Neural progenitor cell (in vitro differentiated cells): ENCODE measurements at regions not wholly inside any gene's neighbourhood (a gene's known extent, or its start where the extent isn't known, plus 50 kb on each side); places are given as distances from the start of the nearest gene placed in this dataset.

Experiments
- DNase-seq: peaks from one replicate; pipeline ENCODE4 v3.0.0-alpha.2; 2016; ENCODE audit warnings: low spot score
- H2AFZ ChIP-seq: fragments of 200-600 bp; sonication (generic); replicated peaks from 2 replicates; pipeline ENCODE4 v1.6.1; 2016; ENCODE audit warnings: antibody characterized with exemption
- H3F3A ChIP-seq: fragments of 200-600 bp; sonication (generic); 2 replicates; pipeline ENCODE4 v1.6.1; 2016; ENCODE audit warnings: antibody characterized with exemption, low read depth
- H3K27ac ChIP-seq: fragments of 200-600 bp; sonication (generic); 2 replicates; pipeline ENCODE4 v1.5.1; 2016; ENCODE audit warnings: mild to moderate bottlenecking
- H3K27me3 ChIP-seq: fragments of 200-600 bp; sonication (generic); 2 replicates; pipeline ENCODE4 v1.6.1; 2016; ENCODE audit warnings: mild to moderate bottlenecking, moderate library complexity
- H3K36me3 ChIP-seq: fragments of 200-600 bp; sonication (generic); 2 replicates; pipeline ENCODE4 v1.5.1; 2016
- H3K4me1 ChIP-seq: fragments of 200-600 bp; sonication (generic); 2 replicates; pipeline ENCODE4 v1.6.1; 2016; ENCODE audit warnings: mixed run types
- H3K4me2 ChIP-seq: fragments of 200-600 bp; sonication (generic); 2 replicates; pipeline ENCODE4 v1.6.1; 2016
- H3K4me3 ChIP-seq: fragments of 200-600 bp; sonication (generic); 2 replicates; pipeline ENCODE4 v1.5.1; 2016
- H3K79me2 ChIP-seq: fragments of 200-600 bp; sonication (generic); 2 replicates; pipeline ENCODE4 v1.6.1; 2016; ENCODE audit warnings: low read depth
- H3K9ac ChIP-seq: fragments of 200-600 bp; sonication (generic); 2 replicates; pipeline ENCODE4 v1.6.1; 2016
- H3K9me3 ChIP-seq: fragments of 200-600 bp; sonication (generic); 2 replicates; pipeline ENCODE4 v1.5.1; 2016; ENCODE audit warnings: low read depth
- H4K20me1 ChIP-seq: fragments of 200-600 bp; sonication (generic); 2 replicates; pipeline ENCODE4 v1.6.1; 2016; ENCODE audit warnings: low read depth
- H3K27ac Mint-ChIP-seq: 3 replicates; pipeline ENCODE4 v1.8.0; 2021; ENCODE audit warnings: mixed read lengths
- H3K27me3 Mint-ChIP-seq: 2 replicates; pipeline ENCODE4 v1.8.0; 2022; ENCODE audit warnings: low read depth, mild to moderate bottlenecking, inconsistent platforms, moderate library complexity, mixed read lengths; ENCODE audit not compliant: insufficient read depth
- H3K36me3 Mint-ChIP-seq: 3 replicates; pipeline ENCODE4 v1.8.0; 2021; ENCODE audit warnings: mixed read lengths
- H3K4me1 Mint-ChIP-seq: 3 replicates; pipeline ENCODE4 v1.8.0; 2021; ENCODE audit warnings: mixed read lengths
- H3K4me3 Mint-ChIP-seq: 3 replicates; pipeline ENCODE4 v1.8.0; 2021; ENCODE audit warnings: mild to moderate bottlenecking, moderate library complexity, mixed read lengths
- H3K9me3 Mint-ChIP-seq: 3 replicates; pipeline ENCODE4 v1.8.0; 2020; ENCODE audit warnings: mixed read lengths
- EZH2 ChIP-seq: fragments of 200-600 bp; sonication (generic); IDR thresholded peaks from 2 replicates; pipeline ENCODE4 v1.6.1; 2017; ENCODE audit warnings: antibody characterized with exemption, mild to moderate bottlenecking, moderate library complexity
- EZH2phosphoT487 ChIP-seq: fragments of 200-600 bp; sonication (generic); IDR thresholded peaks from 2 replicates; pipeline ENCODE4 v1.6.1; 2017; ENCODE audit warnings: antibody characterized with exemption
- TF ChIP-seq, protein P1 (sequence below): fragments of 200-600 bp; sonication (generic); IDR thresholded peaks from 2 replicates; pipeline ENCODE4 v1.5.1; 2017; ENCODE audit warnings: antibody characterized with exemption, mild to moderate bottlenecking

DNA sequence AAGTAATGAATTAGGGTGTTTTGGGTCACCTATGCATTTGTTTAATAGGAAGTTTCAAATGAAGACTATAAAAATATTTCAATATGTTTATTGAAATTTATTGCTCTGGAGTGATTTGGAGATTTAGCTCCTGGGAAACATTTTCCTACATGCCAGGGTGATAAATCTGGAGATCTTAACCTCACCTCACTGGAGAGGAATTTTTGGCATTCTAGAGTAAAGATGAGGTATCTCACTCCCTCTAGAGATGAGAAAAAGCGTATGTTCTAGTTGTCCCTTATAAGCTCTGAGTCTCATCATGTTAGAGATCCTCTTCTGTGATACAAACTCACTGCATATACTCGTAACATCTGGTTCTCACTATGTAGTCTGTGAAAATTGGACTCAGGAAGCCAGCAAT, 219.0 kb downstream of the KLHL4 start:
- Histone ChIP-seq H3K9me3 (no peaks in the 10 kb centered on the region), H3F3A (no peaks in the 10 kb centered on the region), H3K27me3 (no peaks in the 10 kb centered on the region), H3K4me3 (no peak overlapping the region), H3K79me2 (no peaks in the 10 kb centered on the region), H4K20me1 (no peaks in the 10 kb centered on the region), H3K9ac (no peak overlapping the region), H3K4me2 (no peak overlapping the region), H2AFZ (no peak overlapping the region), H3K36me3 (no peaks in the 10 kb centered on the region), H3K4me1 (no peaks in the 10 kb centered on the region), H3K27ac (no peak overlapping the region)
- Mint-ChIP-seq H3K9me3 (no peaks in the 10 kb centered on the region), H3K4me3 (no peak overlapping the region), H3K4me1 (no peaks in the 10 kb centered on the region), H3K27ac (no peak overlapping the region), H3K36me3 (no peaks in the 10 kb centered on the region), H3K27me3 (no peaks in the 10 kb centered on the region)
- no peak for DNase-seq
- TF ChIP-seq, protein P1, sequence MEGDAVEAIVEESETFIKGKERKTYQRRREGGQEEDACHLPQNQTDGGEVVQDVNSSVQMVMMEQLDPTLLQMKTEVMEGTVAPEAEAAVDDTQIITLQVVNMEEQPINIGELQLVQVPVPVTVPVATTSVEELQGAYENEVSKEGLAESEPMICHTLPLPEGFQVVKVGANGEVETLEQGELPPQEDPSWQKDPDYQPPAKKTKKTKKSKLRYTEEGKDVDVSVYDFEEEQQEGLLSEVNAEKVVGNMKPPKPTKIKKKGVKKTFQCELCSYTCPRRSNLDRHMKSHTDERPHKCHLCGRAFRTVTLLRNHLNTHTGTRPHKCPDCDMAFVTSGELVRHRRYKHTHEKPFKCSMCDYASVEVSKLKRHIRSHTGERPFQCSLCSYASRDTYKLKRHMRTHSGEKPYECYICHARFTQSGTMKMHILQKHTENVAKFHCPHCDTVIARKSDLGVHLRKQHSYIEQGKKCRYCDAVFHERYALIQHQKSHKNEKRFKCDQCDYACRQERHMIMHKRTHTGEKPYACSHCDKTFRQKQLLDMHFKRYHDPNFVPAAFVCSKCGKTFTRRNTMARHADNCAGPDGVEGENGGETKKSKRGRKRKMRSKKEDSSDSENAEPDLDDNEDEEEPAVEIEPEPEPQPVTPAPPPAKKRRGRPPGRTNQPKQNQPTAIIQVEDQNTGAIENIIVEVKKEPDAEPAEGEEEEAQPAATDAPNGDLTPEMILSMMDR, result no peak
- TF ChIP-seq EZH2, result no peak
- TF ChIP-seq EZH2phosphoT487, result no peak

DNA sequence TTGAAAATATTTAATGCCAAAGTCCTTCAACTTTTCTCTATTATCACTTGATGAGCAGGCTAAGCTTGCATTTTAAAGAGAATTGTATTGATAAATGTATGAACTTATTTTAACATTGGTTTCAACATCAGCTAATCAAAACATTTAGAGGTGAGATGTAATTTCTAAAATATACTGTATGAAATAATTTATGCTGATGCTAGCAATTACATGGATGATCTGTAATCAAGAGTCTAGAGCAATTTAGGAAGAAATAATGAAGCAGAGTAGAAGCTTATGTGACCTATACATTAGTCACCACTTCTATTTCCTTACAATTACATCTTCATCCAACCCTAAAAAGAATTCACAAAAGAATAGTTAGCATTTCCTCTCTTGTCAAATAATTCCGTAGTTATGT, 226.8 kb downstream of the KLHL4 start:
- H2AFZ ChIP-seq, result no peak overlapping the region
- no peak overlapping the region for H3K9ac ChIP-seq
- no peak for DNase-seq
- TF ChIP-seq EZH2phosphoT487 (no peak), EZH2 (no peak)
- TF ChIP-seq, protein P1, result no peak
- no peak overlapping the region for H3K4me3 ChIP-seq
- no peaks in the 10 kb centered on the region for H3K36me3 Mint-ChIP-seq
- H3K4me3 Mint-ChIP-seq, result no peak overlapping the region
- no peaks in the 10 kb centered on the region for H3K4me1 ChIP-seq
- no peaks in the 10 kb centered on the region for H3F3A ChIP-seq
- no peak overlapping the region for H3K27ac Mint-ChIP-seq
- no peak overlapping the region for H3K27ac ChIP-seq
- H3K27me3 ChIP-seq, result no peaks in the 10 kb centered on the region
- no peaks in the 10 kb centered on the region for H3K4me1 Mint-ChIP-seq
- no peaks in the 10 kb centered on the region for H3K9me3 ChIP-seq
- H3K4me2 ChIP-seq, result no peak overlapping the region
- H3K79me2 ChIP-seq, result no peaks in the 10 kb centered on the region
- no peaks in the 10 kb centered on the region for H3K36me3 ChIP-seq
- H4K20me1 ChIP-seq, result no peaks in the 10 kb centered on the region
- H3K9me3 Mint-ChIP-seq, result no peaks in the 10 kb centered on the region
- H3K27me3 Mint-ChIP-seq, result no peaks in the 10 kb centered on the region

DNA sequence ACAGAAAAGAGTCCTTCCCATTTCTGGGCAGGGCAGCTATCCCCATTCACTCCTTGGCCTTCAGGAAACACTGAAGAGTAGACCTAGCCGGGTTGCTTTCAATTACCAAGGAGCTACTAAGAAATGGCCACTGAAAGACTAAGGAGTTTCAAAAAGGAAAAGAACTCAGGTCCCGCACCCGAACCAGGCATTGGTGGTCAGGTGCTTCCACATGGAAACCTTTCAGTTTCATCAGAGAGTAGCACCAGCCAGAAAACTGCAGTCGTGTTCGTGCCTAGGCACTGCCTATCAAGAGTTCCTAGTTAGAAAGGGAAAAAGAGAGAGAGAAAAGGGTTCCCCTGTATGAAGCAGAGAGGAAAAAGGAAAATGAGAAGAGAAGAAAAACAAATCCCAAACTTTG, 237.9 kb downstream of the KLHL4 start:
- Histone ChIP-seq H3K4me2 (no peak overlapping the region), H2AFZ (no peak overlapping the region), H3K4me1 (no peaks in the 10 kb centered on the region), H3K27ac (no peak overlapping the region), H3K4me3 (no peak overlapping the region), H3K36me3 (peaks cover 2% of the 10 kb centered on the region), H3F3A (no peaks in the 10 kb centered on the region), H4K20me1 (no peaks in the 10 kb centered on the region), H3K27me3 (no peaks in the 10 kb centered on the region), H3K9me3 (peaks cover 4% of the 10 kb centered on the region), H3K79me2 (no peaks in the 10 kb centered on the region), H3K9ac (no peak overlapping the region)
- TF ChIP-seq, protein P1, result no peak
- TF ChIP-seq EZH2 (no peak), EZH2phosphoT487 (no peak)
- no peak for DNase-seq
- Mint-ChIP-seq H3K27me3 (peaks cover 5% of the 10 kb centered on the region), H3K4me1 (no peaks in the 10 kb centered on the region), H3K9me3 (peaks cover 13% of the 10 kb centered on the region), H3K36me3 (no peaks in the 10 kb centered on the region), H3K27ac (no peak overlapping the region), H3K4me3 (no peak overlapping the region)

DNA sequence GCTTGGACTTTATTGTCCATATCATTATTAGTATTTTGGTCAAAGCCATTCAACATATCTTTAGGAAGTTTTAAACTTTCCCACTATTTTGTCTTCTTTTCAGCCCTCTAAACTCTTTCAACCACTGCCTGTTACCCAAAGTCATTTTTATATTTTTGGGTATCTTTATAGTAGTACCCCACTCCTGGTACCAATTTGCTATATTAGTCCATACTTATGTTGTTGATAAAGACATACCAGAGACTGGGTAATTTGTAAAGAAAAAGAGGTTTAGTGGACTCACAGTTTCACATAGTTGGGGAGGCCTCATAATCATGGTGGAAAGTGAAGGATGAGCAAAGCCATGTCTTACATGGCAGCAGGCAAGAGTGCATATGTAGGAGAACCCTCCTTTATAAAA, 271.4 kb downstream of the KLHL4 start:
- Histone ChIP-seq H3K36me3 (no peaks in the 10 kb centered on the region), H3K27ac (no peak overlapping the region), H2AFZ (no peak overlapping the region), H3K27me3 (no peaks in the 10 kb centered on the region), H4K20me1 (no peaks in the 10 kb centered on the region), H3K4me3 (no peak overlapping the region), H3F3A (no peaks in the 10 kb centered on the region), H3K9me3 (no peaks in the 10 kb centered on the region), H3K4me1 (no peaks in the 10 kb centered on the region), H3K79me2 (no peaks in the 10 kb centered on the region), H3K9ac (no peak overlapping the region), H3K4me2 (no peak overlapping the region)
- no peak overlapping the region for H3K4me3 Mint-ChIP-seq
- H3K27me3 Mint-ChIP-seq, result no peaks in the 10 kb centered on the region
- no peak for DNase-seq
- peaks cover 9% of the 10 kb centered on the region for H3K9me3 Mint-ChIP-seq
- H3K27ac Mint-ChIP-seq, result no peak overlapping the region
- H3K36me3 Mint-ChIP-seq, result no peaks in the 10 kb centered on the region
- H3K4me1 Mint-ChIP-seq, result no peaks in the 10 kb centered on the region
- no peak for TF ChIP-seq EZH2
- TF ChIP-seq, protein P1, result no peak
- TF ChIP-seq EZH2phosphoT487, result no peak
